ENCODE measurements at regions not wholly inside any gene's neighbourhood (a gene's known extent, or its start where the extent isn't known, plus 50 kb on each side); places are given as distances from the start of the nearest gene placed in this dataset.

DNA sequence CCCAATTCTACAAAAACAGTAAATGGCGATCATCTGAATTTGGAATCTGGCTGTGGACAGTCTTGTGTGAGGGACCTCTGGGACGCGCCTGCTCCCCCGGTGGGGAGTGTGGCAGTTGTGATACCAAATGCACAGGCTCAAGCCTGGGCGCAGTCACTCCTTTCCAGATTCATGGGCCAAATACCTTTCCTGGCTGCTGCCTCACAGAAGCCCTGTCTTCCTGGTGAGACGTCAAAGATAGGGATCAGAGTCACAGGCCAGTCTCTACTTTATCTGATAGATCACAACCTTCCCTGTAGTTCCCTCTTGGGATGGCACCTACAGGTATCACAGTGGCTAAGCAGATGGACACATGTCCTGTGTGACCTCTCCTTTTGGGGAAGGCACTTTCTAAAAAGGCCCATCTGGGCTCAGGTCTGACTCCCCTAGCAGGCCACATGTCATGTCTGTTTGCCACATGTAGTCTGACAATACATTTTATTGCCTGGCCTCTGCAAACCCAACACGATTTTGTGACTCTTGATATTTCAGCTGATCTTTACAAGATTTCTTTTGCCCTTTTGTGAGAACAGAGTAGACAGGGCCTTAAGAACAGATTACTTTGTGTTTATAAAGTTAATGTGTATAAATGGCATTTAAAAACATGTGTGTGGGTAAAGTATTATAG lies 150.1 kb downstream of the SNX10 start:
- TF ChIP-seq, protein P1, sequence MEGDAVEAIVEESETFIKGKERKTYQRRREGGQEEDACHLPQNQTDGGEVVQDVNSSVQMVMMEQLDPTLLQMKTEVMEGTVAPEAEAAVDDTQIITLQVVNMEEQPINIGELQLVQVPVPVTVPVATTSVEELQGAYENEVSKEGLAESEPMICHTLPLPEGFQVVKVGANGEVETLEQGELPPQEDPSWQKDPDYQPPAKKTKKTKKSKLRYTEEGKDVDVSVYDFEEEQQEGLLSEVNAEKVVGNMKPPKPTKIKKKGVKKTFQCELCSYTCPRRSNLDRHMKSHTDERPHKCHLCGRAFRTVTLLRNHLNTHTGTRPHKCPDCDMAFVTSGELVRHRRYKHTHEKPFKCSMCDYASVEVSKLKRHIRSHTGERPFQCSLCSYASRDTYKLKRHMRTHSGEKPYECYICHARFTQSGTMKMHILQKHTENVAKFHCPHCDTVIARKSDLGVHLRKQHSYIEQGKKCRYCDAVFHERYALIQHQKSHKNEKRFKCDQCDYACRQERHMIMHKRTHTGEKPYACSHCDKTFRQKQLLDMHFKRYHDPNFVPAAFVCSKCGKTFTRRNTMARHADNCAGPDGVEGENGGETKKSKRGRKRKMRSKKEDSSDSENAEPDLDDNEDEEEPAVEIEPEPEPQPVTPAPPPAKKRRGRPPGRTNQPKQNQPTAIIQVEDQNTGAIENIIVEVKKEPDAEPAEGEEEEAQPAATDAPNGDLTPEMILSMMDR (IDR thresholded peaks at IDR 0.05), result no peak
- no peak for TF ChIP-seq POLR2A (IDR thresholded peaks at IDR 0.05)

All from testis (tissue), 2 donors.